ENCODE measurements at regions not wholly inside any gene's neighbourhood (a gene's known extent, or its start where the extent isn't known, plus 50 kb on each side); places are given as distances from the start of the nearest gene placed in this dataset.

- Histone ChIP-seq H3K9me3 (ENCODE audit: low read length) (no peaks in the 10 kb centered on the region), H3K27me3 (ENCODE audit: low read length) (no peaks in the 10 kb centered on the region), H3K36me3 (ENCODE audit: insufficient read depth, low read length) (peaks cover 3% of the 10 kb centered on the region; the same call in 1 of the 2 replicates), H3K79me2 (ENCODE audit: low read length) (no peaks in the 10 kb centered on the region), H3K4me3 (ENCODE audit: low read length) (no peak overlapping the region), H3K4me1 (ENCODE audit: low read length) (peaks cover 11% of the 10 kb centered on the region; the same call in 1 of the 2 replicates), H3K27ac (ENCODE audit: low read length) (no peak overlapping the region), H3K4me2 (ENCODE audit: low read depth, low read length, poor library complexity, severe bottlenecking) (no peak overlapping the region), H4K20me1 (ENCODE audit: insufficient read depth, low read depth, low read length) (no peaks in the 10 kb centered on the region), H3K9me2 (replicated peaks; ENCODE audit: insufficient read depth, low read length) (no peaks in the 10 kb centered on the region), H2AFZ (ENCODE audit: low read length) (peak overlapping the region; percentile 64; the same call in 1 of the 2 replicates), H3K9ac (ENCODE audit: low read length) (no peak overlapping the region)
- no peak for DNase-seq
Measured at GRCh38 chr16:64102654-64103053, 1019.2 kb downstream of the CDH11 start.

DNA sequence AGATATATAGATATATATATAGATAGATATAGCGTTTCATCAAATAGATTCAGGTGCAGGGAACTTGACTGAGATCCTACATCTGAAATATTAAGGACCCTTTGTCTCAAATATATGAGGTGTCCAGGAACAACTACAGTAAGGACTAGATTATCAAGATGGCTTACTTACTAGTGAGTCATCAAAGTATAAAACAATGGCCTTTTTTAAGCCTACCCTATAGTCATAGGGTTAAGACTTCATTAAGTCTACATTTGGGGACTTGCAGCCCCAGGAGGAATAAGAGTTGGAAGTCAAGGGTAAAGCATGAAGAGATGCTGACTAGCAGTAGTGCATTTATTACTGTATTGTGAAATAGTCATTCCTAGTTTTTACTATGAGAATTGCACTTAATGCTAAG lies 1023.4 kb downstream of the CDH11 start:
- Histone ChIP-seq H3K4me1 (ENCODE audit: low read length) (peaks cover 6% of the 10 kb centered on the region; the same call in 1 of the 2 replicates), H3K27ac (ENCODE audit: low read length) (no peak overlapping the region), H2AFZ (ENCODE audit: low read length) (no peak overlapping the region), H3K36me3 (ENCODE audit: insufficient read depth, low read length) (peaks cover 8% of the 10 kb centered on the region; the same call in 1 of the 2 replicates), H4K20me1 (ENCODE audit: insufficient read depth, low read depth, low read length) (no peaks in the 10 kb centered on the region), H3K9me3 (ENCODE audit: low read length) (no peaks in the 10 kb centered on the region), H3K9ac (ENCODE audit: low read length) (no peak overlapping the region), H3K9me2 (replicated peaks; ENCODE audit: insufficient read depth, low read length) (no peaks in the 10 kb centered on the region), H3K4me3 (ENCODE audit: low read length) (no peak overlapping the region), H3K27me3 (ENCODE audit: low read length) (no peaks in the 10 kb centered on the region), H3K79me2 (ENCODE audit: low read length) (no peaks in the 10 kb centered on the region), H3K4me2 (ENCODE audit: low read depth, low read length, poor library complexity, severe bottlenecking) (no peak overlapping the region)
- no peak for DNase-seq

- no peak for DNase-seq
- Histone ChIP-seq H3K27me3 (ENCODE audit: low read length) (no peaks in the 10 kb centered on the region), H3K4me1 (ENCODE audit: low read length) (peaks cover 14% of the 10 kb centered on the region), H3K4me3 (ENCODE audit: low read length) (no peak overlapping the region), H3K36me3 (ENCODE audit: insufficient read depth, low read length) (peaks cover 8% of the 10 kb centered on the region; the same call in 1 of the 2 replicates), H3K9me2 (replicated peaks; ENCODE audit: insufficient read depth, low read length) (no peaks in the 10 kb centered on the region), H3K9me3 (ENCODE audit: low read length) (no peaks in the 10 kb centered on the region), H3K9ac (ENCODE audit: low read length) (no peak overlapping the region), H3K79me2 (ENCODE audit: low read length) (no peaks in the 10 kb centered on the region), H3K4me2 (ENCODE audit: low read depth, low read length, poor library complexity, severe bottlenecking) (no peak overlapping the region), H2AFZ (ENCODE audit: low read length) (no peak overlapping the region), H4K20me1 (ENCODE audit: insufficient read depth, low read depth, low read length) (no peaks in the 10 kb centered on the region), H3K27ac (ENCODE audit: low read length) (no peak overlapping the region)
Measured at GRCh38 chr16:64096689-64097088, 1025.2 kb downstream of the CDH11 start.

DNA sequence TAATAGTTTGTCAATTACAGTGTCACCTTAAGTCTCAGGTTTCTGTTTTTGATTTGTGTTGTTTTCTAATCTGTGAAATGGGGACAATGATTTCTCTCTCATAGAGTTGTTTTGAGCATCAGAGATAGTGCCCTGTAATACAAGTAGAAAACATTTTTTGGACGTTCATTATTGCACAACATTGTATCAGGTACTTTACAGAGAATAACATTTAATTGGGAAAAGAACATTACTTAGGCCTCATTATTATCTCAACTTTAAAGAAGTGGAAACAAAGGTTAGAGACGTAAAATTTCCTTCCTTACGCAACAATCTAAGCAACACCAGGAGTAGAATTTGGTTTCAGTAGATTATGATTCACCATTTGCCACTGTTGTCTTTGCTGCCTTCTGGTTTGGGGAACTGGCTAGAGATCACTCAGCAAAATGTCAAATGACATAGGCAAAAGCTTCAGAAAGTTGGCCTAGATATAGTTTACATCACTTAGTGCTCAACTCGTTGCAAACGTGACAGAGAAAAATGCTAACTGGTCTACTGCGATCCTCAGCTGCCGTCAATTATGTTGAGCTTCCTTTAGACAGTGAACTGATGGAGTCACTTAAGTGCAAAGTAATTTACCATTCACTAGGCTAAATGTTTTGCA lies 1026.8 kb downstream of the CDH11 start:
- no peaks in the 10 kb centered on the region for H3K9me2 ChIP-seq (replicated peaks; ENCODE audit: insufficient read depth, low read length)
- H4K20me1 ChIP-seq (ENCODE audit: insufficient read depth, low read depth, low read length) = no peaks in the 10 kb centered on the region
- H3K27me3 ChIP-seq (ENCODE audit: low read length) = no peaks in the 10 kb centered on the region
- peaks cover 8% of the 10 kb centered on the region; the same call in 1 of the 2 replicates for H3K36me3 ChIP-seq (ENCODE audit: insufficient read depth, low read length)
- no peak for DNase-seq
- H3K79me2 ChIP-seq (ENCODE audit: low read length) = no peaks in the 10 kb centered on the region
- no peaks in the 10 kb centered on the region for H3K9me3 ChIP-seq (ENCODE audit: low read length)
- no peak overlapping the region for H2AFZ ChIP-seq (ENCODE audit: low read length)
- no peak overlapping the region for H3K4me3 ChIP-seq (ENCODE audit: low read length)
- no peak overlapping the region for H3K27ac ChIP-seq (ENCODE audit: low read length)
- no peak overlapping the region for H3K9ac ChIP-seq (ENCODE audit: low read length)
- H3K4me2 ChIP-seq (ENCODE audit: low read depth, low read length, poor library complexity, severe bottlenecking) = no peak overlapping the region
- peaks cover 17% of the 10 kb centered on the region for H3K4me1 ChIP-seq (ENCODE audit: low read length)

DNA sequence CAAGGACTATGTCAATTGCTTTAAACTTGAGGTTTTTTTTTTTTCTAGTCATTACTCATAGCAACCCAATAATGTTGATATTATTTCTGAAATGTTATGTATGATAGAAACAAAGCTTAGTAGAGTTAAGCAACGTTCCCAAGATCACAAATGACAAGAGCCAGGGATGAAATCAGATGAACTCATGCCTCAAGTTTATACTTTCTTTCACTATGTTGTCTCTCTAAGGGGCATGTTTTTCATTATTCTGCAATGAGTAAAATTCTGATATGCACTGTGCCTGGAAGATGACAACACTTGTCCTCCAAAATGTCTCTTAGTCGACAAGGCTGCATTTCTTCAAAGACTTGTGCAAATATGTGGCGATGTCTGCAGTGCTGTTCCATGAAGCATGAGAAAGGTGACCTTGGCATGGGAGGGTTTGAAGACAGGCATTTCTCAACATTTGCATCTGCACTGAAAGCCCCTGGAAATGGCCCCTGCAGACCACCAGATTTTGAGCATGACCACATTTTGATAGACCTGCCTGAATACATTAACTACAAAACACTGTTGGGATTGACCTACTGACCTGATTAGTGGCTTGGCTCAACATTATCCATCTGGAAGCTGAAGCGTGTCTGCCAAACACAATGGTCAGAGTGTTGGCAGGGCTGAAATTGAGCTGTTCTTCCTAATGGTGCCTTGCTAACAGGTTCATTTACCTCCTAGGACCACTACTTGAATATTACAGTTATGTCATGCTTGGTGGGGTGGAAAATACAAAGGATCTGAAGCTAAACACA lies 1027.5 kb downstream of the CDH11 start:
- H3K9ac ChIP-seq (ENCODE audit: low read length) = no peak overlapping the region
- peaks cover 8% of the 10 kb centered on the region; the same call in 1 of the 2 replicates for H3K36me3 ChIP-seq (ENCODE audit: insufficient read depth, low read length)
- 0 out of 2 replicates have a peak overlapping the region, but pooled peaks have one; percentile 2 for H2AFZ ChIP-seq (ENCODE audit: low read length)
- H3K27me3 ChIP-seq (ENCODE audit: low read length) = no peaks in the 10 kb centered on the region
- H3K4me2 ChIP-seq (ENCODE audit: low read depth, low read length, poor library complexity, severe bottlenecking) = no peak overlapping the region
- no peaks in the 10 kb centered on the region for H3K79me2 ChIP-seq (ENCODE audit: low read length)
- no peak overlapping the region for H3K4me3 ChIP-seq (ENCODE audit: low read length)
- no peaks in the 10 kb centered on the region for H3K9me3 ChIP-seq (ENCODE audit: low read length)
- no peak overlapping the region for H3K27ac ChIP-seq (ENCODE audit: low read length)
- no peak for DNase-seq
- no peaks in the 10 kb centered on the region for H4K20me1 ChIP-seq (ENCODE audit: insufficient read depth, low read depth, low read length)
- no peaks in the 10 kb centered on the region for H3K9me2 ChIP-seq (replicated peaks; ENCODE audit: insufficient read depth, low read length)
- peaks cover 24% of the 10 kb centered on the region for H3K4me1 ChIP-seq (ENCODE audit: low read length)

DNA sequence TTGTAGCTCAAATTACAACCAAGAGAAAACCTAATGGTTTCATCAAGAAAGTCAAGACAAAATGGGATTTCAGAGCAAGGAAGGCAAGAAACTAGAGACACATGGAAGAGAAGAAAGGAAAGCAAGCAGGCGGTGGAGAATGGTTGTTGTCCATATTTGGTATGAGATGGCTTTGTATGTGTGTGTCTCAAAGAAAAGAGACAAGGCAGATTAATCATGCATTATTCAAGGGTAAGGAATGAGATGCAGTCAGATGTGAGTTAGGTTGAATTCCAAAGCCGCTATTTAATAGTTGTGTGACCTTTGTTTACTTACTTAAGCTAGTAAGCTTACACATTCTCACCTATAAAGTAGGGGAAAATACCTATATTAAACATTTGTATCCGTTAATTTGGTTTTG lies 1029.6 kb downstream of the CDH11 start:
- Histone ChIP-seq H3K27ac (ENCODE audit: low read length) (no peak overlapping the region), H3K36me3 (ENCODE audit: insufficient read depth, low read length) (0 out of 2 replicates have a peak, but pooled peaks cover 3% of the 10 kb centered on the region), H3K9me3 (ENCODE audit: low read length) (no peaks in the 10 kb centered on the region), H3K9ac (ENCODE audit: low read length) (no peak overlapping the region), H3K4me3 (ENCODE audit: low read length) (no peak overlapping the region), H3K27me3 (ENCODE audit: low read length) (no peaks in the 10 kb centered on the region), H3K9me2 (replicated peaks; ENCODE audit: insufficient read depth, low read length) (no peaks in the 10 kb centered on the region), H2AFZ (ENCODE audit: low read length) (peak overlapping the region; percentile 23; the same call in 1 of the 2 replicates), H3K4me1 (ENCODE audit: low read length) (peaks cover 38% of the 10 kb centered on the region), H3K4me2 (ENCODE audit: low read depth, low read length, poor library complexity, severe bottlenecking) (no peak overlapping the region), H3K79me2 (ENCODE audit: low read length) (no peaks in the 10 kb centered on the region), H4K20me1 (ENCODE audit: insufficient read depth, low read depth, low read length) (no peaks in the 10 kb centered on the region)
- no peak for DNase-seq

GRCh38 chr16:64090327-64090726 lies 1031.5 kb downstream of the CDH11 start:
- peak overlapping the region; percentile 88 for H3K27ac ChIP-seq (ENCODE audit: low read length)
- no peaks in the 10 kb centered on the region for H3K79me2 ChIP-seq (ENCODE audit: low read length)
- no peaks in the 10 kb centered on the region for H3K9me2 ChIP-seq (replicated peaks; ENCODE audit: insufficient read depth, low read length)
- no peaks in the 10 kb centered on the region for H4K20me1 ChIP-seq (ENCODE audit: insufficient read depth, low read depth, low read length)
- peak overlapping the region; percentile 0 for H3K4me2 ChIP-seq (ENCODE audit: low read depth, low read length, poor library complexity, severe bottlenecking)
- H3K36me3 ChIP-seq (ENCODE audit: insufficient read depth, low read length) = no peaks in the 10 kb centered on the region
- H3K9me3 ChIP-seq (ENCODE audit: low read length) = no peaks in the 10 kb centered on the region
- no peak overlapping the region for H3K4me3 ChIP-seq (ENCODE audit: low read length)
- no peak for DNase-seq
- peaks cover 38% of the 10 kb centered on the region for H3K4me1 ChIP-seq (ENCODE audit: low read length)
- H3K9ac ChIP-seq (ENCODE audit: low read length) = no peak overlapping the region; the same call in 1 of the 2 replicates
- no peaks in the 10 kb centered on the region for H3K27me3 ChIP-seq (ENCODE audit: low read length)
- H2AFZ ChIP-seq (ENCODE audit: low read length) = no peak overlapping the region

DNA sequence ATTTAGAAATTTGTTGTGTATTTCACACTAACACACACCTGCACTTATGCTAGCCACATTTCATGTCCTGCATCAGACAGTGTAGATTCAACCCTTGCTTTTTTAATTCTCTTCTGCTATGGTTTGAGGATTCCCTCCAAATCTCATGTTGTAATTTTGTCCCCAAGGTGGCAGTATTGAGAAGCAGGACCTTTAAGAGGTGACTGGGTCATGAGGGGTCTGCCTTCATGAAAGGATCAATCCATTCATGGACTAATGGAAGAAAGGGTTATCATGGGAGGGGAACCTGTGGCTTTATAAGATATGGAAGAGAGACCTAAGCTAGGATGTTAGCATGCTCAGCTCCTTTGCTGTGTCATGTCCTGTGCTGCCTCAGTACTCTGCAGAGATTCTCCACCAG lies 1032.2 kb downstream of the CDH11 start:
- Histone ChIP-seq H3K27me3 (ENCODE audit: low read length) (no peaks in the 10 kb centered on the region), H3K79me2 (ENCODE audit: low read length) (no peaks in the 10 kb centered on the region), H3K27ac (ENCODE audit: low read length) (peak overlapping the region; percentile 88), H3K4me2 (ENCODE audit: low read depth, low read length, poor library complexity, severe bottlenecking) (peak overlapping the region; percentile 50), H3K36me3 (ENCODE audit: insufficient read depth, low read length) (no peaks in the 10 kb centered on the region), H3K9ac (ENCODE audit: low read length) (peak overlapping the region; percentile 57), H3K9me3 (ENCODE audit: low read length) (no peaks in the 10 kb centered on the region), H4K20me1 (ENCODE audit: insufficient read depth, low read depth, low read length) (no peaks in the 10 kb centered on the region), H3K4me3 (ENCODE audit: low read length) (no peak overlapping the region), H3K9me2 (replicated peaks; ENCODE audit: insufficient read depth, low read length) (no peaks in the 10 kb centered on the region), H3K4me1 (ENCODE audit: low read length) (peaks cover 38% of the 10 kb centered on the region), H2AFZ (ENCODE audit: low read length) (peak overlapping the region; percentile 44)
- DNase-seq = peak; percentile 94

Measured in Karpas-422 (cell line).